ENCODE measurements at regions not wholly inside any gene's neighbourhood (a gene's known extent, or its start where the extent isn't known, plus 50 kb on each side); places are given as distances from the start of the nearest gene placed in this dataset.
A peak's percentile ranks its signal among the peaks of the same experiment; 100 is the strongest.

DNA sequence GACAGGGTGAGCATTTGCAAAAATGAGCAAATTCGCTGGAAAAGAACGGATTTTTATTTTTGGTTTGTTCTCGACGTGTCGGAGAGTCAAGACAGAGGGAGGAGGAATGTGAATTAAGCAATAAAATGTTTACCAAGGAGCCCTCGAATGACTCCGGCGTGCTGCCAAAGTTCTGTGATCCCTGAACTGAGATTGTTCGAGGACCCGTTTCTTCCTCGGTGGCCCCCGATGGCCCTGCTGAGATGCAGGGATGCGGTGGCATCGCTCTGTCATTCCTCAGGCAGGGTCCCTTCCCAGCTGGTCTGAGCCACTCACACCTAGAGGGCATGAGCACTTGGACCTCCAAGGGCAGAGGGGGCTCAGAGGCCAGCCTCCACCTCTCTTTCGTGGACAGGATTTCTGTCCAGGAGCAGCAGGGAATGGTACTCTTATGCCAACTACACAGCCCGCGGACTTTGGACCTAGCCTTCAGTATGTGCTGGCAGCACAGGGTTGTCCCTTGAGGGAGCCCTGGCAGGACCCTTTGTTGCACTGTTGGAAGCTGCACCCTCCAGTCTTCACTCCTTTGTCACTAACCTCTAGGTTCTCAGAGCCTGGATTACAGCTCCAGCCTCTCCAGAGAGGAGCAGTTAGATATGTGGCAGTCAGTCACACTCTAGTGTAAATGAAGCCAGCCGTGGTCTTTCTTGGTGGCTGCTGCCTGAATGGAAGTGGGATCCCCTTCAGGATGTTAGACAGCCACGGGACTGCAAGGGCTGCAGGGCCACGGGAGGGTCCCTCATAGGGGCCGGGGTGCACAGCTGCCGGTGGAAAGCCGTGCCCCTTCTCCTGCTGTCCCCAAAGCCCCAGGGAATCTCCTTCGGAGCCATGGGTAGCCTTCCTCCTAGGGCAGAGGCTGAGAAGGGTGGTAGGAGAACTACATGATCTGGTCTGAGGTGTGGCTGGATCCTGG lies 109.4 kb upstream of the ANO1 start:
- DNase-seq (ENCODE audit: low read depth): no peak

DNA sequence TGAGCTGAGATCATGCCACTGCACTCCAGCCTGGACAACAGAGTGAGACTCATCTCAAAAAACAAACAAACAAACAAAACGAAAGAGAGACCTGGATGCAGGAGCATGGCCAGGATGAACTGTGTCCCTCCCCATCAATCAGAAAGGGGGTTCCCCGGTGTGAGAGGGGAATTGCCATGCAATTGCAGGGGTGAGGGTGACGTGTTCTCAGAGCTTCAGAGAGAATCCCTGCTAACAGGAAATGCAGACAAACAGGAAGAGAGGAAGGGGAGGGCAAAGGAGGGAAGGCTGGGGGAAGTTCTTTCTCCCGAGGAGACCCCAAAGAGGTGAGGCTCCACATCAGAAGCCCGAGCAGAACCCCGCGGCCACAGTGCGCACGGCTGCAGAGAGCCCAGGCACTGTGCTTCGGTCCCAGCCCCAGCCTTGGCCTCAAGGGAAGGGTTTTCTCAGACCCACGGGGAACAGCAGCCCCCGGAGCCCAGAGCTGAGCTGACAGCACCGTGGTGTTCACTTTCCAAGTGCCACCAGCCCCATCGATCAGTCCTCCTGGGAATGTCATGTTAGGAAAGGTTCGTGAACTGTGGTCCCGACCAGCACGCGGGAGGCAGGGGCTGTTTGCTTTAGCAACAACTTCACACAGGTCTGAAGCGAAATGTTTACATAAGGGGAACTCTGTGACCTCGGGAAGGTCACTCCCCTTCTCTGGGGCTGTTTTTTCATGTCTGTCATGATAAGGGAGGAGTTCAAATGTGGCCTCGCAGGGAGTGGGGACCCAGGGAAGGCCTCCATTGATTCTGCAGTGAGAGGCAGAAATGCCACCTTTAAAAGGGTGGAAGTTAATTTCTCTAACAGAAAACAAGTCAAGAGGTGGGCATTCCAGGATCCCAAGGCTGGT lies 108.0 kb upstream of the ANO1 start:
- no peak for DNase-seq (ENCODE audit: low read depth)

DNA sequence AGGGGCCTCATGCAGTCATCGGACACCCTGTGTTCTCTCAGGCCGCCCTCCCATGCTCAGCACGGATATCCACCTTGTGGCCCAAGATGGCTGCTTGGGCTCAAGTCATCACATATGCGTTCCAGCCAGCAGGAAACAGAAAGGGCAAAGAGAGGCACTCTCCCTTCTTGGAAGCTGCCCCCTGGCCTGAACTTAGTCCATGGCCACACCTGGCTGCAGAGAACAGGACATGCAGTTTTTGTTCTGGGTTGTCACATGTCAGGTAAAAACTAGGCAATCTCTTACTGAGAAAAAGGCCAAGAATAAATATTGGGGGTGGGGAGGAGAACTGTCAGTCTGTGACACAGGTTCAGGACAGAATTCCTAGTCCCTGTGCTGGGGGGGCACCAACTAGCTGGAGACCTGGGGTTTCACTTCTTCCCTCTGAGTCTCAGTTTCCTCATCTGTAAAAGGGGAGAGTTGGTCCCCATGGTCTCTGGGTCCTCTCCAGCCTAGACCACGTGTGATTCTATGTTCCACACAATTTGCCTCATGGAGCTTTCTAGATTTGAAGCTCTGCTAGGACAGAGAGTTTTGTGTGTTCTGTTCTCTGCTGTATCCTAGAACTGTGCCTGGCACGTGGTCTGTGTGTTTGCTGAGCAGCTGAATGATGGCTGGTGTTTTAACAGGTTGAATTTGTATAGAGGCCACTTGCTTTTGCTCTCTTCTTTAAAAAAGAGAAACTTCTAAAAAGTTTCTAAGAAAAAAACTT lies 107.2 kb upstream of the ANO1 start:
- DNase-seq (ENCODE audit: low read depth): no peak

DNA sequence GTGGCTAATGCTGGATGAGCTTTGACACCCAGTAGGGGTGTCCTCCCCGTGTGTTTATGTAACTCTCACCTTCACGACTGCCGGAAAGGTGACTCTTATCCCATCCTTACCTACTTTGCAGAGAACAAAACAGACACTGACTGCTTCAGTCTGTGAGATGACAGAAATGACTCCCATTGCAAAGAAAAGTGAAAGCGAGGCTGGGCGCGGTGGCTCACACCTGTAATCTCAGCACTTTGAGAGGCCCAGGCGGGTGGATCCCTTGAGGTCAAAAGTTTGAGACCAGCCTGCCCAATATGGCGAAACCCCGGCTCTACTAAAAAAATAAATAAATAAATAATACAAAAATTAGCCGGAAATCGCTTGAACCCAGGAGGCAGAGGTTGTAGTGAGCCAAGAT lies 106.4 kb upstream of the ANO1 start:
- DNase-seq (ENCODE audit: low read depth): no peak

DNA sequence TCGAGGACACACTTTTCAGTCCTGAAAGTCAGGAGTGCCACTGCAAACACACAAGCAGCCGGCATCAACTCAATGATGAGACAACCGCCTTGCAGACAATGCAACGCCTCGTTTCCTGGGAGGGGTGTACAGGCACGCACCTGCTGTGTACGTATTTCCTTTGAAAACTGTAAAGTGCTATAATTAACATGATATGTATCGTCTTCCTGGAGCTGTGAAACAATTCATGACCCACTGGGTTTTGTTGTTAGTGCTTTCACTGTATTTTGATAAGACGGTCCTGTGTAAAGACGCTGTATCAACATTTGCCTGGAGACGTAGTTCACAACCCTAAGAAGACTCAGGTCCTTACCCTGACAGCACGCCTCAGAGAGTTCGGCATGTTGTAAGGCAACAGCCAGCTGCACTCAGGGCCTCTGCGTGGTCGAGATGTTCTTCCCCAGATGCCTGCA lies 105.7 kb upstream of the ANO1 start:
- DNase-seq (ENCODE audit: low read depth): no peak

DNA sequence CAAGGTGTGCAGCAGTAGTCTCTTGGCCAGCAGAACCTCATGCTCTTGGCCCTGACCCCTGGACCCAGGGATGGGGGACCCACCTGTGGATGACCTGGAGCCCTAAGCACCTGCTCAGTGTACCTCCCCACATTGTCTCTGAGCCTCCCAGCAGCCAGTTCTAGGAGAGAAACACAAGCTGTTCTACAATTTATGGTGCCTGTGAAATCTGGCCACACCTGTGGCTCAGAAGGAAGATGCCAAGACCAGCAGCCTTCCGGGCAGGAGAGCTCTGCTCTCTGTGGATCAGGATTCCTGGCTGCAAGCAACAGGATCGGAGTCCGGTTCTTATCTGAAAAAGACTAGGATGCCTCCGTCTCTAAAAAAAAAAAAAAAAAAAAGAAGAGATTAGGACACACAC lies 103.6 kb upstream of the ANO1 start:
- no peak for DNase-seq (ENCODE audit: low read depth)

DNA sequence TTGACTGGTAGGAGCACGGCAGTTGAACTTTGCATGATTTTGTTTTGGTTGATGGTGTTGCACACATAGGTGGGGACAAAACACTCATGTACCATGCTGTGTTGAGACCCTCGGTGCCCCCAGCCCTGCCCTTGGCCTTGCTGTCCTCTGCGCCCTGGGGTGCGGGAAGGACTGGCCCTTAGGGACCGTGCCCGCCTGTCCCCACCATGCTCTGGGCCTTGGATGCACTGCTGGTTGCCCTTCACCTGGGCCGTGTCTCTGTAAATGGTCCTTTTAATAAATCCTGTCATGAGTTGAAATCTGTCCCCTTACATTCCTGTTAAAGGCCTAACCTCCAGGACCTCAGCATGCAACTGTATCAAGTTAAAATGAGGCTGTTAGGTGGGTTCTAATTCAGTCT lies 102.3 kb upstream of the ANO1 start:
- DNase-seq (ENCODE audit: low read depth): no peak

DNA sequence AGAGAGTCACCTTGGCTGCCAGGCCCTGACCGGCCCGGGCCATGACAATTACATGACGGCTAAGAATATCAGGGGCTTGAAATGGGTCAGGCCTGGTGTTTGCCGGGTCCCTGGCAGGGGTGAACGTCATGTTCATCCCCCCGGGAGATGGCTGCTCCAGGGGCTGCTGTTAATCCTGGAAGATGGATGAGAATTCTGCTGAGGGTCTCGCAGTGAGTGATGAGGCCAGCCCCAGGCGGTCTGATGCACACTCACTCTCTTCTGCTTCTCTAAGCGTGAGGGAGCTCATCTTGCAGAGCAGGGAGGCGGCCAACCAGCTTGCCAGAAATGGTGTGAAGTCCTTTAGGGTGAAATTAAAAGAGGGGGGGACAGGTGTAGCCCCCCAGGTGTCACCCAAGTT lies 101.3 kb upstream of the ANO1 start:
- no peak for DNase-seq (ENCODE audit: low read depth)

DNA sequence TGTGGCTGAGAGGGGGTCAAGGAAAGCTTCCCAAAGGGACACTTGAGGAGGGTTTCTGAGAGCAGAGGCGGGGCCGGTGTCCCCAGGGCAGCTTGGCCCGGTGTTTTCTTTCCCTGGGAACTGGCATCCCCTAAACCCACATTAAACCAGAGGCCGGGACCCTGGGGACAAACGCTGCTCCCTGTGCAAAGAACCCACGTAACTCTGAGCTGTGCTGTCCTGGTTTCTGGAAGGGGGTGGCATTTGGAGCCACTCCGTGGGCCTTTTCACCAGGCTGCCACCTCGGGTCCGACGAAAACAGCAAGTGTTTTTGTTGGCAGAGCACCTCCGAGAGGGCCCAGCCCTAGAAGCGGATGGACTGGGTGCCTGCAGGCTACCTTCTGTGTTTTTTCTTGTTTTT lies 100.2 kb upstream of the ANO1 start:
- no peak for DNase-seq (ENCODE audit: low read depth)

DNA sequence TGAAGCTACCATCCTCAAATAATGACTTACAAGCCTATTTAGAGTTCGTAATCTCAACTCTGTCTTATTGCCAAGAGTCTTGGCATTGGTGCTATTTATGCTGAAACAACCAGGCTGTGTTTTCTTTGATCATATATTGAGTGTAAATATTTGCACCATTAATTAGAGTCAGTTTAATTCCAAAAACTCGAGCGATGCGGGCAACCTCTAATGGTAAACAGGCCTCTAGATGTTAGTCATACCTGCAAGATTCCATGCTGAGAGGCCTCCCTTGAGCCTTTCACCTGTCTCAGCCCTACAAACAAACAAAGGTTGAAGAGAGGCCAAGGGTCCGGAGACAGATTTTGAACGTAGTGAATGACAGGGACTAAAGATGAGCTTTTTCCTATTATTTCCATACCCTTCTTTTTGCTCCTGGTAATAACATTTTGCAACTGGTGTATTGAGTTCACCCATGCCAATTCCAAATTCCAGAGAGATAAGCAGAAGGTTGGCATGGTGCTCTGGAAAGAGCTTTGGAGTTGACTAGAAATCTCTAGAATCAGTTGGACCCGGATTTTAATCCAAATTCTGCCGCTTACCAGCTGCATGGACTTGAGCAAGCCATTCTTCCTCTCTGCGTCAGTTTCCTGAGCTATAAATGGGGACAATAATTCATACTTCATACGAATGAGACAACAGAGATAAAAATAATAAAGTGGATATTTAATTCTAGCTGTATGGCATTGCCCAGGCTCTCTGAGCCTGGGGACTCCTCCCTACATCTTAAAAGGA lies 99.1 kb upstream of the ANO1 start:
- DNase-seq (ENCODE audit: low read depth): no peak

DNA sequence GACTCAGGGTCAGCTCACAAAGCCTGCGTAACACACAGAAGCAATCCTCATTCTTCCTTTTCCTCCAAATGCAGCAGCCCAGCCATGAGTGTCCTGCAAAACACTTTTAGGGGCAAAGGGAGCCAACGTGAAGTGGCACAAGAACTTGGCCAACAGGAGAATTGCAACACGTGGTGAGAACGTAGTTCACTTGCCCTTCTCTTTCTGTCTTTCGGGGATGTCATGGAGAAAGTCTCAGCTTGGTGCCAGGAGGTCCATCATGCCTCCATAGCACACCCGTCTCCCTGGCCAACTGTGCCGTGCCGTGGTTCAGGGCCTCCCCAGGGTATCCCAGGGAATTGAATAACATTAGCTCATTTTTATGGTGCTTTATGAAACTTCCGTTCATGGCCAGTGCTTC lies 98.5 kb upstream of the ANO1 start:
- no peak for DNase-seq (ENCODE audit: low read depth)

DNA sequence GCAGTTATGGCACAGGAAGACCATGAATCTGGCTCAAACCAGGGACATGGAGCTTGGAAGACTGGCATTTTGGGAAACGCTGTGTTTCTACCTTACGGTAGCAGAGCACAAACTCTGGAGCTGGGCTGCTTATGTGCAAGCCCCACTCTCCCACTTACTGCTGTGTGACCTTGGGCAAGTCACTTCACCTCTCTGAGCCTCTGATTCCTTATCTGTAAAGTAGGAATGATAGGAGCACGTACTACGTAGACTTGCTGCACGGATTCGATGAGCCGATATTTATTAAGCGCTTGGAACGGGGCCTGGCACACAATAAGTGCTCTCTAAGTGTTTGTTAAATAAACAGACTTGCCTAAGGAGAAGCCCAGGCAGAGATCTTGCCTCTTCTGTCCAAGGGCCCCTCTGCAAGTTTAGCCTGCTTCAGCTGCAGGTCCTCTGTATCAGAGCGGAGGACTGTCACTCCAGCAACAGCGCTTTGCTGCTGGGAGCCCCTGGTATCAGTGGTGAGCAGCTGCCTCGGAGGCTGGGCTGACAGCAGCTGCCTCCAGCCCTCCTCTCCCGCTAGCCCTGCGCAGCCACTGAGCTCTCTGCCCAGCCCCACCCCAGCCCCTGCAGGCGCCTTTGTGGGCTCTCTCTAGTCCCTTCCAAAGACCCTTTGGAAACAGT lies 96.9 kb upstream of the ANO1 start:
- peak; percentile 35 for DNase-seq (ENCODE audit: low read depth)

DNA sequence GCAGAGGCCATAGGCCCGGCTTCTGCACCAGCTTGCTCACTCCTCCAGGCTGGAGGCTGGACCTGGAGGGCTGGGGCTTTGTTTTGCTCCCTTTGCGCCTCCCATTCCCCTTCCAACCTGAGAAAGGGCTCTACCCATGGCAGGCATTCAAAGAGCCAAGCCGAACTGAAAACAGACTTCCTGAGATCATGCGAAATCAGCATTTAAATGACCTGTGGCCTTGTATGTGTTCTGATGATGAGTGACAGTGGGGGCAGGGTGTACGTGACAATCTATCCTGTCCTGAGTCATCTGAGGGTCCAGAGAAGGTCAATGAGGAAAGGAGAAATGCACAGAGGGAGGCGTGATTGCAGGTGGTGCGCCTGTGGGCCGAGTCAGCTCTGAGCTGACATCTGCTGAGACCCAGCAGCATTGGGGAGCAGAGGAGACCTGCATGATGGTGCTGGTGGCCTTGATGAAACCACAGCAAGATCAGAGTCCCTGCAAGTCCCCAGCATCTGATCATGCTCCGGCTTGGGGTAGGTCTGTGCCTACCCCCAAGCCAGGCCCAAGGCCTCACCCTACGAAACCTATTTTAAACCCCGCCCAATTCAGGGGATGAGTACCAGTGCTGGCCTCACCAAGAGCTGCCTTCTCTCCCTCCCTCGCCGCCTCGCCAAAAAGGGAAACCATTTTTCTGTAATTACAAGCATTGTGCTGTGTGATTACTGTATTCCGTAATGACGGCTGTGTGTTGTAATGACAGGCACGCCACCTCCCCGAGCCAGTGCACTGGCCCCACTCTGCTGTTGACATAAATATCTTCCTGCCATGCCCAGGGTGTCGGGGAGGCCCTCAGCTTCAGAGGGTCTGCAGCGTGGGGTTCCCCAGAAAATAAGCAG lies 95.2 kb upstream of the ANO1 start:
- DNase-seq (ENCODE audit: low read depth): no peak

DNA sequence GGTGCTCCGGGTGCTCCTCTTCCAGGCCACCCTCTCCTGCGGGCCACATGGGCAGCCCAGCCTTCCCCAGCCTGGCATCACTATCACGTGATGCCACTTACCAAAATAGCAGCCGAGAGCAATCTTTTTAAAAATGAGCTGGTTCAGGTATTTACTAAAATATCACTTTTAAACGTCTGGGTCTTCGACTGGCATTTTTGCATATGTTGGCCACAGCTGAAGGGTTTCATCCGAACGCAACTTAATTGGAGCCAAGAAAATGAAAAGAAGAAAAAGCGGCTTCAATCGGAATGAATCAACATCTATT lies 94.6 kb upstream of the ANO1 start:
- no peak for DNase-seq (ENCODE audit: low read depth)

DNA sequence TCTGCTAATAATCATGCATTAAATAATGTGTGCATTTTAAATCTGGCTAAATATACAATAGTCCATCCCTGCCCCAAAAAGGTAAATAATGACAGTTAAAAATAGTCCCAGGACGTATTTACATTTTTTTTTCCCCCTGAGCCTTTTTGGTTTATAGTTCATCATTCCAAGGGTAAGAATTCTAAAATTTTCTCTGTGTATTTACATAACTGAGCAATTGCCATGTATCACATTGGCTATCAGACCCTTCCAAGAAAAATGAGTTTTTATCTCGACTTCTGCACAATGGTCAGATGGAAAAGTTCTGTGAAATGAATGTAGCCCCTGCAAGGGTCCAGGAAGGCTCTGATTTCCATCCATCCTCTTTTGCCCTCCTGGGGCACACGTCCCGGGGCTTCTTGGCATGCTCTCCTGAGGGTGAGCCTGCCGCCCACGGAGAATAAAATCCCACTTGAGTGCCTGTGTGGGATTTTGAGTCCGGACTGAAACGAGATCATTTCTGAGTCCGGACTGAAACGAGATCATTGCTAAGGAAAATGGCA lies 94.1 kb upstream of the ANO1 start:
- DNase-seq (ENCODE audit: low read depth): no peak

DNA sequence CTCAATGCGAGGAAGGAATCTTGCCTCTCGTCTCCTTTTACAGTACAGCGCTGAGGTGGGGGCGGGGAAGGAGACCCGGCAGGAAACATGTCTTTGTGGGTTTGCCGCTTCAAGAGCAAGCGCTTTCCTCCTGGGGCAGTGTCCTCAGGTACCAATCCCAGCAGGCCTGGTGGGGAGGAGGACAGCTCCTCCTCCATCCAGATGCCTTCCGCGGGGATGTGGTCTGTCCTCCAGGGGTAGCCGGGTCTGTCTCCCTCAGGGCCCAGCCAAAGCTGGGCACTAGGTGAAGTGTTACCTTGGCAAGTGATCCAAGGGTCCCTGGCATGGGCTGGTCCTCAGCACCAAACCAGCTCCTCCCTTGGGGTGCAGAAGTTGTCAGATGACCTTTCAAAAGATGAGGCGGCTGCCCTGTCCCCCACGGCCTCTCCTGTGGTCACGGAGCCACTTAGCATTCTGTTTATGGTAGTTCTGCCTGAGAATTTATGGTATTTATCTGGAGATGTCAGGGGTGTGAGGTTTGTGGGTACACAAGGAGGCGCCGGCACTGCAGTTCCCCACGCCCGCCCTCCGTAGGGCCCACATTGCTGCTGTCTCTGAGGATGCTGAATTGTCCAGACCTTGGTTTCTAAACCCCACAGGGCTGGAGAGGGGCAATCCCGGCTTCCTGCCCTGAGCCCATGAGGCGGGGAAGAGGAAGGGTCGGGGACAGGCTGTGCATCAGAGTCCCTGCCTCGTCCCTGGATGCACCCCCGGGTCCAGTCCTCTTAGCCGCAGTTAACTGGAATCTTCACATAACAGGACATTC lies 93.5 kb upstream of the ANO1 start:
- DNase-seq (ENCODE audit: low read depth): no peak

DNA sequence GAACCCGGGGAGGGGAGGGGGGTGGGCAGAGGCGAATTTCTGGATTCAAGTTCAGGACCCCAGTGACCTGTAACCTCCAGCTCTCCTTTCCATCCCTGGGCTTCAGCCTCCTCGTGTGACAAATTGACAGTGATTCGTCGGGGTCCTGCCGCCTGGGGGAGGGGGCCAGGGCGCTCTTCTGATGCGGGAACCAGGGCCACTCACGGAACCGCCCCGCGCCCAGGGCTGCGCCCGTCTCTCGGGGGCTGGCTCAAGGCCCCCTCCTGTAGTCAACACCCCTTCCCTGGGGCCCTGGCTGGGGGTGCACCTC lies 92.8 kb upstream of the ANO1 start:
- DNase-seq (ENCODE audit: low read depth): no peak

DNA sequence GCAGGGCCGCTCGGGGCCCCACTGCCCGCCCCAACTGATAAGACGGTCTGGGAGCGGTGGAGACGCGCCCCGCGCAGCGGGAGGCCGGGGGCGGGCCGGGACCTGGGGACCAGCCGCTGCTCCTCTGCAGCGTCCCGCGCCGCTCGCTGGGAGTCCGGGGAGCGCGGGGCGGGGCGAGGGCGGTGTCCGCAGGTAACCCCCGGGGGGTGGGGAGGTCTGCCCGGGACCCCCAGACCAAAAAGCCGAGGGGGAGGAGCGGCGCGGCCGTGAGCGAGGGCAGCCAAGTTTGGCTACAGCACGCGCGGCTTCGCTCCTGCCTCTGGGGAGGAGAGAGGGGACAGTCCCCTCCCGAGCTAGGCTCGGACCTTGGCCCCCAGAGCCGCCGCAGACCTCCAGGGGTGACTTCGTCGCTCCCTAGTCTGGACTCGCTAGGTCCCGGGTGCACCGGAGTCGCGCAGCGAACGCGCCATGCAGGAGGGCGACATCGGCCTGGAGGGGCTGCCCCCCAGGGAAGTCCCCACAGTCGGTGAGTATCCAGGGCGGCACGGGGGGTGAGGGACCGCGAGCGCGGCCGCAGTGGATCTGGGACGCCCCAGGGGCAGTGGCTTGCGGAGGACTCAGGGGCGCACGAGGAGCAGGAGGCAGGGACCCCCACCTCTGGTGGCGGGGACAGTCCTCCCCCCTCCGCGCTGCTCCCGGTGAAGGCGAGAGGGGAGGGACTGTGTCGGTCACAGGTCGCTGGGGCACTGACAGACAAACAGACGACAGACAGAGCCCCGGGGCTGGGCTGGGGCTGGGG lies 92.3 kb upstream of the ANO1 start:
- DNase-seq (ENCODE audit: low read depth): no peak
